ENCODE measurements at regions not wholly inside any gene's neighbourhood (a gene's known extent, or its start where the extent isn't known, plus 50 kb on each side); places are given as distances from the start of the nearest gene placed in this dataset.

- peak; percentile 41 for ATAC-seq
These were observed 84.6 kb upstream of the CERS6 start for GRCh38 chr2:168371273-168372019.

GRCh38 chr2:168373468-168373867 lies 82.6 kb upstream of the CERS6 start:
- intact Hi-C loops (cut with DNase I), result no loop called here
- no peak for DNase-seq
- Histone ChIP-seq H3K27me3 (no peaks in the 10 kb centered on the region), H3K27ac (no peak overlapping the region), H3K9me3 (no peaks in the 10 kb centered on the region), H3K4me3 (no peak overlapping the region), H3K36me3 (no peaks in the 10 kb centered on the region), H3K4me1 (no peaks in the 10 kb centered on the region)
- no peak for ATAC-seq
- no peak for TF ChIP-seq CTCF (IDR thresholded peaks at IDR 0.05)

More at GRCh38 chr2:168371273-168372019, 84.6 kb upstream of the CERS6 start:
- intact Hi-C loops (cut with DNase I), result no loop called here
- no peaks in the 10 kb centered on the region for H3K27me3 ChIP-seq
- no peaks in the 10 kb centered on the region for H3K4me1 ChIP-seq
- TF ChIP-seq CTCF (IDR thresholded peaks at IDR 0.05), result no peak
- no peak overlapping the region for H3K4me3 ChIP-seq
- no peaks in the 10 kb centered on the region for H3K9me3 ChIP-seq
- H3K36me3 ChIP-seq, result no peaks in the 10 kb centered on the region
- no peak overlapping the region for H3K27ac ChIP-seq
- DNase-seq, result no peak

- TF ChIP-seq CTCF (IDR thresholded peaks at IDR 0.05), result peak; percentile 23
- Histone ChIP-seq H3K36me3 (no peaks in the 10 kb centered on the region), H3K4me1 (no peaks in the 10 kb centered on the region), H3K4me3 (no peak overlapping the region), H3K27ac (no peak overlapping the region), H3K27me3 (no peaks in the 10 kb centered on the region), H3K9me3 (no peaks in the 10 kb centered on the region)
- no peak for DNase-seq
- no peak for ATAC-seq
- intact Hi-C loops (cut with DNase I), result no loop called here
These were observed 80.8 kb upstream of the CERS6 start for GRCh38 chr2:168375195-168375798.

- Histone ChIP-seq H3K36me3 (no peaks in the 10 kb centered on the region), H3K27ac (no peak overlapping the region), H3K9me3 (no peaks in the 10 kb centered on the region), H3K27me3 (no peaks in the 10 kb centered on the region), H3K4me1 (no peaks in the 10 kb centered on the region), H3K4me3 (no peak overlapping the region)
- ATAC-seq (peak; percentile 13), DNase-seq (no peak)
- intact Hi-C loops (cut with DNase I), result no loop called here
- TF ChIP-seq CTCF (IDR thresholded peaks at IDR 0.05), result no peak
These were observed 77.0 kb upstream of the CERS6 start for GRCh38 chr2:168378960-168379669.

- no peak for TF ChIP-seq CTCF (IDR thresholded peaks at IDR 0.05)
- Histone ChIP-seq H3K27me3 (no peaks in the 10 kb centered on the region), H3K9me3 (no peaks in the 10 kb centered on the region), H3K4me1 (no peaks in the 10 kb centered on the region), H3K4me3 (no peak overlapping the region), H3K36me3 (no peaks in the 10 kb centered on the region), H3K27ac (no peak overlapping the region)
- DNase-seq (no peak), ATAC-seq (no peak)
- intact Hi-C loops (cut with DNase I), result no loop called here
These were observed 75.6 kb upstream of the CERS6 start for GRCh38 chr2:168380500-168380899.

Data from upper lobe of right lung (tissue), 1 donor.